NCI-H146 treated with DMSO at 0.1 percent for 48 hours (cell line): ENCODE measurements at regions not wholly inside any gene's neighbourhood (a gene's known extent, or its start where the extent isn't known, plus 50 kb on each side); places are given as distances from the start of the nearest gene placed in this dataset.
"Not testable (repeated sequence)": the region's sequence is repeated elsewhere in the genome, so short reads cannot be mapped to it uniquely, and the experiment has no call there.

Experiments used
- DNase-seq: peaks from one replicate; lab custom pipeline; 2025; ENCODE audit not compliant: unreplicated experiment; lab: John Stamatoyannopoulos, UW

GRCh38 chr13:111575276-111575675, 254.8 kb downstream of the TEX29 start:
- DNase-seq, result no peak

- no peak for DNase-seq
These were observed 255.3 kb downstream of the TEX29 start for GRCh38 chr13:111575719-111576118.

GRCh38 chr13:111577208-111577828, 256.9 kb downstream of the TEX29 start:
- no peak for DNase-seq

GRCh38 chr13:111577956-111578605, 257.6 kb downstream of the TEX29 start:
- peak; percentile 50 for DNase-seq

GRCh38 chr13:111584101-111584672, 263.7 kb downstream of the TEX29 start:
- no peak for DNase-seq

GRCh38 chr13:111584870-111585269, 264.4 kb downstream of the TEX29 start:
- no peak for DNase-seq

GRCh38 chr13:111586291-111586690, 265.8 kb downstream of the TEX29 start:
- no peak for DNase-seq

GRCh38 chr13:111587249-111587648, 266.8 kb downstream of the TEX29 start:
- DNase-seq, result no peak

- DNase-seq, result no peak
These were observed 268.9 kb downstream of the TEX29 start for GRCh38 chr13:111589321-111589720.

- DNase-seq, result no peak
These were observed 269.6 kb downstream of the TEX29 start for GRCh38 chr13:111589992-111590391.

- no peak for DNase-seq
These were observed 270.4 kb downstream of the TEX29 start for GRCh38 chr13:111590796-111591195.

- DNase-seq, result not testable (repeated sequence)
These were observed 273.0 kb downstream of the TEX29 start for GRCh38 chr13:111593490-111593889.

GRCh38 chr13:111594606-111595005, 274.2 kb downstream of the TEX29 start:
- DNase-seq, result no peak

- DNase-seq, result no peak
These were observed 274.8 kb downstream of the TEX29 start for GRCh38 chr13:111595276-111595675.

- DNase-seq, result no peak
These were observed 275.3 kb downstream of the TEX29 start for GRCh38 chr13:111595791-111596190.

GRCh38 chr13:111597191-111597611, 276.8 kb downstream of the TEX29 start:
- peak; percentile 31 for DNase-seq

- DNase-seq, result no peak
These were observed 277.2 kb downstream of the TEX29 start for GRCh38 chr13:111597618-111598017.

- DNase-seq, result no peak
These were observed 278.3 kb downstream of the TEX29 start for GRCh38 chr13:111598747-111599146.

- DNase-seq, result no peak
These were observed 279.3 kb downstream of the TEX29 start for GRCh38 chr13:111599791-111600190.

- DNase-seq, result no peak
These were observed 282.4 kb downstream of the TEX29 start for GRCh38 chr13:111602874-111603273.

- no peak for DNase-seq
These were observed 283.7 kb downstream of the TEX29 start for GRCh38 chr13:111604097-111604496.

- DNase-seq, result no peak
These were observed 288.1 kb downstream of the TEX29 start for GRCh38 chr13:111608556-111608955.
